HT-29 (cell line): ENCODE measurements at regions not wholly inside any gene's neighbourhood (a gene's known extent, or its start where the extent isn't known, plus 50 kb on each side); places are given as distances from the start of the nearest gene placed in this dataset.

Experiments used
- DNase-seq: peaks from one replicate; pipeline ENCODE4 v3.0.0-alpha.2; 2015; ENCODE audit warnings: low spot score

GRCh38 chr13:32964987-32965386, 51.2 kb upstream of the KL start:
- DNase-seq, result no peak
